HFF-Myc (cell line): ENCODE measurements at regions not wholly inside any gene's neighbourhood (a gene's known extent, or its start where the extent isn't known, plus 50 kb on each side); places are given as distances from the start of the nearest gene placed in this dataset.

ENCODE experiments used
- DNase-seq: peaks from one replicate; pipeline ENCODE4 v3.0.0-alpha.2; 2011; ENCODE audit warnings: low read depth; ENCODE audit errors: extremely low read depth
- H3K4me3 ChIP-seq: replicated peaks from 2 replicates; pipeline ENCODE4 v1.5.1; 2011; ENCODE audit warnings: low read depth, mild to moderate bottlenecking, control low read depth, low read length
- CTCF ChIP-seq: IDR thresholded peaks from 2 replicates; pipeline ENCODE4 v1.5.1; 2012; ENCODE audit warnings: mild to moderate bottlenecking, low read depth, low read length, control low read depth; ENCODE audit errors: missing control alignments

- DNase-seq, result no peak
- TF ChIP-seq CTCF, result no peak
- no peak overlapping the region for H3K4me3 ChIP-seq
Measured at GRCh38 chr7:70907259-70908247, 224.4 kb upstream of the GALNT17 start.

- H3K4me3 ChIP-seq, result no peak overlapping the region
- TF ChIP-seq CTCF, result no peak
- DNase-seq, result no peak
Measured at GRCh38 chr7:70913924-70914323, 218.0 kb upstream of the GALNT17 start.

- H3K4me3 ChIP-seq, result no peak overlapping the region
- no peak for TF ChIP-seq CTCF
Measured at GRCh38 chr7:70915067-70915466, 216.9 kb upstream of the GALNT17 start.

GRCh38 chr7:70919481-70920073 is 212.4 kb upstream of the GALNT17 start:
- TF ChIP-seq CTCF, result no peak
- no peak overlapping the region for H3K4me3 ChIP-seq
- DNase-seq, result no peak

More at GRCh38 chr7:70915067-70915466, 216.9 kb upstream of the GALNT17 start:
- DNase-seq, result no peak

- TF ChIP-seq CTCF, result no peak
- H3K4me3 ChIP-seq, result no peak overlapping the region
- no peak for DNase-seq
Measured at GRCh38 chr7:70920876-70921275, 211.1 kb upstream of the GALNT17 start.

GRCh38 chr7:70923181-70923845 is 208.6 kb upstream of the GALNT17 start:
- no peak for DNase-seq
- TF ChIP-seq CTCF, result no peak
- H3K4me3 ChIP-seq, result no peak overlapping the region
